ENCODE measurements at regions not wholly inside any gene's neighbourhood (a gene's known extent, or its start where the extent isn't known, plus 50 kb on each side); places are given as distances from the start of the nearest gene placed in this dataset.

DNA sequence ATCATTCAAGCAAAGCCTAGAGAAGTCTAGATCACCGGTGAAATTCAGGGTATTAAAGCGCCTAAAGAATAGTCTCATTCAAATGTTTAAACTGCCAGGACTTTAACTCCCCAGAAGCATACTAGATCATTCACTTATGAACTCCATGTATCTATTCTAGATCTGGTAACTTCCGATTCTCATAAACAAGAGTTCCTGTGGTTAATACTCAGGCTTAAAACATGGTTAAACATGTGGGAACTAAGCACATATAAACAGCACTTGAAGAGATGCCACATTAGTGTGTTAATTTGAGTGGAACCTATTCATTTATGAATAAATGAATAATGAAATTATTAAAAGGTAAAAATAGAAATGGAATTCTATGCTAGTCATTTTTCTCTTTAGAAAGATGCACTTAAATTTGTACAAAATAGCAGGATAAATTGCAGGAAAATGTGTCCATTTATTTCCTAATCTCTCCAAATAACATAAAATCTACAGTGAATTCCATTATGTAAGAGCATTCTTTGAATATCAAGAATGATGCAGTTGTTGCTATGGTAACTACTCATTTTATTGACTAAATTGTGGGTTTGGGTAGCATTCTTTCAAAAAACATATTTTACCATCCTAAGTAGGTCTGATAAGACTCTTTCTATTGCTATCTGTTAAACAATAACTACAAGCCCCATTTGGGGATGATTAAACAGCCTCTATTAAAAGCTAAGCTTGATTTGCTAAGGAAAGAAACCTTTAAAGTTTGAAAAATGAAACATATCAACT, 147.6 kb upstream of the TMEM168 start:
- no peak for TF ChIP-seq POLR2A (IDR thresholded peaks at IDR 0.05; ENCODE audit: low read length)
- TF ChIP-seq GATA1 (IDR thresholded peaks at IDR 0.05; ENCODE audit: low read depth, low read length), result no peak

All from erythroblast (primary cell).